Glutamatergic neuron (in vitro differentiated cells): ENCODE measurements at regions not wholly inside any gene's neighbourhood (a gene's known extent, or its start where the extent isn't known, plus 50 kb on each side); places are given as distances from the start of the nearest gene placed in this dataset.
A peak's percentile ranks its signal among the peaks of the same experiment; 100 is the strongest.
"Not testable (repeated sequence)": the region's sequence is repeated elsewhere in the genome, so short reads cannot be mapped to it uniquely, and the experiment has no call there.

Experiments
- DNase-seq: peaks from one replicate; pipeline ENCODE4 v3.0.0; 2022
- H3K27ac Mint-ChIP-seq: one replicate; pipeline ENCODE4 v1.8.0; 2020; ENCODE audit warnings: mild to moderate bottlenecking, mixed read lengths, inconsistent platforms; ENCODE audit not compliant: unreplicated experiment
- H3K27me3 Mint-ChIP-seq: one replicate; pipeline ENCODE4 v1.8.0; 2020; ENCODE audit warnings: mild to moderate bottlenecking, moderate library complexity, mixed read lengths, inconsistent platforms; ENCODE audit not compliant: unreplicated experiment
- H3K36me3 Mint-ChIP-seq: one replicate; pipeline ENCODE4 v1.8.0; 2020; ENCODE audit warnings: mild to moderate bottlenecking, mixed read lengths, inconsistent platforms; ENCODE audit not compliant: unreplicated experiment
- H3K4me1 Mint-ChIP-seq: one replicate; pipeline ENCODE4 v1.8.0; 2020; ENCODE audit warnings: mild to moderate bottlenecking, low read depth, mixed read lengths, inconsistent platforms; ENCODE audit not compliant: unreplicated experiment
- H3K4me3 Mint-ChIP-seq: one replicate; pipeline ENCODE4 v1.8.0; 2020; ENCODE audit warnings: mild to moderate bottlenecking, mixed read lengths, inconsistent platforms; ENCODE audit not compliant: unreplicated experiment
- H3K9me3 Mint-ChIP-seq: one replicate; pipeline ENCODE4 v1.8.0; 2020; ENCODE audit warnings: mild to moderate bottlenecking, moderate library complexity, mixed read lengths, inconsistent platforms; ENCODE audit not compliant: unreplicated experiment

GRCh38 chr15:22598552-22598951 is 139.8 kb downstream of the GOLGA6L22 start:
- not testable (repeated sequence) for DNase-seq, H3K4me3 Mint-ChIP-seq, H3K27me3 Mint-ChIP-seq, H3K36me3 Mint-ChIP-seq, H3K4me1 Mint-ChIP-seq, H3K9me3 Mint-ChIP-seq, H3K27ac Mint-ChIP-seq

- H3K36me3 Mint-ChIP-seq, H3K4me3 Mint-ChIP-seq, DNase-seq, H3K4me1 Mint-ChIP-seq, H3K27ac Mint-ChIP-seq, H3K27me3 Mint-ChIP-seq, H3K9me3 Mint-ChIP-seq: not testable (repeated sequence)
These were observed 141.0 kb downstream of the GOLGA6L22 start for GRCh38 chr15:22599526-22600320.

- not testable (repeated sequence) for H3K9me3 Mint-ChIP-seq, H3K4me1 Mint-ChIP-seq, H3K36me3 Mint-ChIP-seq, H3K27ac Mint-ChIP-seq, H3K27me3 Mint-ChIP-seq, DNase-seq, H3K4me3 Mint-ChIP-seq
These were observed 158.3 kb downstream of the GOLGA6L22 start for GRCh38 chr15:22616976-22617375.

- H3K4me3 Mint-ChIP-seq, H3K9me3 Mint-ChIP-seq, DNase-seq, H3K27ac Mint-ChIP-seq, H3K4me1 Mint-ChIP-seq, H3K36me3 Mint-ChIP-seq, H3K27me3 Mint-ChIP-seq: not testable (repeated sequence)
These were observed 154.7 kb upstream of the NIPA1 start for GRCh38 chr15:22631789-22632188.

GRCh38 chr15:22639983-22640382 is 146.5 kb upstream of the NIPA1 start:
- H3K9me3 Mint-ChIP-seq, H3K27ac Mint-ChIP-seq, H3K27me3 Mint-ChIP-seq, H3K36me3 Mint-ChIP-seq, H3K4me3 Mint-ChIP-seq, DNase-seq, H3K4me1 Mint-ChIP-seq: not testable (repeated sequence)

- not testable (repeated sequence) for H3K27ac Mint-ChIP-seq, H3K4me1 Mint-ChIP-seq, H3K9me3 Mint-ChIP-seq, H3K27me3 Mint-ChIP-seq, H3K4me3 Mint-ChIP-seq, DNase-seq, H3K36me3 Mint-ChIP-seq
These were observed 137.0 kb upstream of the NIPA1 start for GRCh38 chr15:22649458-22649857.

GRCh38 chr15:22651179-22651578 is 135.3 kb upstream of the NIPA1 start:
- DNase-seq, H3K27me3 Mint-ChIP-seq, H3K36me3 Mint-ChIP-seq, H3K4me3 Mint-ChIP-seq, H3K4me1 Mint-ChIP-seq, H3K27ac Mint-ChIP-seq, H3K9me3 Mint-ChIP-seq: not testable (repeated sequence)

GRCh38 chr15:22664294-22665058 is 122.0 kb upstream of the NIPA1 start:
- not testable (repeated sequence) for H3K27me3 Mint-ChIP-seq, H3K4me1 Mint-ChIP-seq

GRCh38 chr15:22665059-22665702 is 121.3 kb upstream of the NIPA1 start:
- not testable (repeated sequence) for H3K27me3 Mint-ChIP-seq, DNase-seq, H3K27ac Mint-ChIP-seq, H3K9me3 Mint-ChIP-seq, H3K36me3 Mint-ChIP-seq, H3K4me1 Mint-ChIP-seq
- peak overlapping the region; percentile 66 for H3K4me3 Mint-ChIP-seq

More at GRCh38 chr15:22664294-22665058, 122.0 kb upstream of the NIPA1 start:
- not testable (repeated sequence) for H3K36me3 Mint-ChIP-seq, H3K27ac Mint-ChIP-seq, H3K9me3 Mint-ChIP-seq
- peak overlapping the region; percentile 28 for H3K4me3 Mint-ChIP-seq
- DNase-seq = peak; percentile 31

GRCh38 chr15:22665711-22666110 is 120.7 kb upstream of the NIPA1 start:
- DNase-seq, H3K27ac Mint-ChIP-seq, H3K4me1 Mint-ChIP-seq, H3K9me3 Mint-ChIP-seq, H3K4me3 Mint-ChIP-seq, H3K27me3 Mint-ChIP-seq, H3K36me3 Mint-ChIP-seq: not testable (repeated sequence)

- H3K4me3 Mint-ChIP-seq, H3K9me3 Mint-ChIP-seq, H3K36me3 Mint-ChIP-seq, H3K27ac Mint-ChIP-seq, H3K4me1 Mint-ChIP-seq, DNase-seq, H3K27me3 Mint-ChIP-seq: not testable (repeated sequence)
These were observed 101.7 kb upstream of the NIPA1 start for GRCh38 chr15:22684786-22685185.

GRCh38 chr15:22699881-22700280 is 86.6 kb upstream of the NIPA1 start:
- H3K36me3 Mint-ChIP-seq, H3K4me1 Mint-ChIP-seq, H3K9me3 Mint-ChIP-seq, DNase-seq, H3K27me3 Mint-ChIP-seq, H3K4me3 Mint-ChIP-seq, H3K27ac Mint-ChIP-seq: not testable (repeated sequence)
